ENCODE measurements at regions not wholly inside any gene's neighbourhood (a gene's known extent, or its start where the extent isn't known, plus 50 kb on each side); places are given as distances from the start of the nearest gene placed in this dataset.

GRCh38 chr2:16290311-16291020 is 350.1 kb downstream of the MYCN start:
- H3K27ac ChIP-seq = no peak overlapping the region
- TF ChIP-seq CTCF (IDR thresholded peaks at IDR 0.05) (no peak), ZFX (IDR thresholded peaks at IDR 0.05; ENCODE audit: borderline replicate concordance) (no peak)

- no peak overlapping the region for H3K27ac ChIP-seq
- TF ChIP-seq ZFX (IDR thresholded peaks at IDR 0.05; ENCODE audit: borderline replicate concordance) = no peak
- TF ChIP-seq CTCF (IDR thresholded peaks at IDR 0.05) = no peak
These were observed 348.2 kb downstream of the MYCN start for GRCh38 chr2:16288371-16289112.

- TF ChIP-seq ZFX (IDR thresholded peaks at IDR 0.05; ENCODE audit: borderline replicate concordance) (no peak), CTCF (IDR thresholded peaks at IDR 0.05) (no peak)
- no peak overlapping the region for H3K27ac ChIP-seq
These were observed 347.5 kb downstream of the MYCN start for GRCh38 chr2:16287831-16288230.

- no peak overlapping the region for H3K27ac ChIP-seq
- TF ChIP-seq CTCF (IDR thresholded peaks at IDR 0.05) (no peak), ZFX (IDR thresholded peaks at IDR 0.05; ENCODE audit: borderline replicate concordance) (no peak)
These were observed 346.9 kb downstream of the MYCN start for GRCh38 chr2:16287281-16287680.

GRCh38 chr2:16285813-16286510 is 345.6 kb downstream of the MYCN start:
- no peak for TF ChIP-seq CTCF (IDR thresholded peaks at IDR 0.05)
- TF ChIP-seq ZFX (IDR thresholded peaks at IDR 0.05; ENCODE audit: borderline replicate concordance) = no peak
- H3K27ac ChIP-seq = no peak overlapping the region

- no peak overlapping the region for H3K27ac ChIP-seq
- TF ChIP-seq CTCF (IDR thresholded peaks at IDR 0.05) = no peak
- no peak for TF ChIP-seq ZFX (IDR thresholded peaks at IDR 0.05; ENCODE audit: borderline replicate concordance)
These were observed 344.7 kb downstream of the MYCN start for GRCh38 chr2:16284941-16285625.

All from 22Rv1 (cell line).